GM13976 (cell line): ENCODE measurements at regions not wholly inside any gene's neighbourhood (a gene's known extent, or its start where the extent isn't known, plus 50 kb on each side); places are given as distances from the start of the nearest gene placed in this dataset.

Experiments used
- DNase-seq: peaks from one replicate; pipeline ENCODE4 v3.0.0; 2012; ENCODE audit warnings: low spot score
- in situ Hi-C: fragments of 300-500 bp; cut with MboI; formaldehyde crosslinking; loops from one replicate; pipeline ENCODE4 v1.12.0; 2022; ENCODE audit warnings: low sequenced_read_pairs, mixed read lengths, inconsistent platforms; ENCODE audit not compliant: unreplicated experiment
- TF ChIP-seq, protein P1 (sequence below): IDR thresholded peaks from 2 replicates; pipeline ENCODE4 v1.5.1; 2012; ENCODE audit warnings: borderline replicate concordance, mild to moderate bottlenecking; ENCODE audit not compliant: insufficient read depth; ENCODE audit errors: extremely low read depth, missing control alignments, control extremely low read depth

DNA sequence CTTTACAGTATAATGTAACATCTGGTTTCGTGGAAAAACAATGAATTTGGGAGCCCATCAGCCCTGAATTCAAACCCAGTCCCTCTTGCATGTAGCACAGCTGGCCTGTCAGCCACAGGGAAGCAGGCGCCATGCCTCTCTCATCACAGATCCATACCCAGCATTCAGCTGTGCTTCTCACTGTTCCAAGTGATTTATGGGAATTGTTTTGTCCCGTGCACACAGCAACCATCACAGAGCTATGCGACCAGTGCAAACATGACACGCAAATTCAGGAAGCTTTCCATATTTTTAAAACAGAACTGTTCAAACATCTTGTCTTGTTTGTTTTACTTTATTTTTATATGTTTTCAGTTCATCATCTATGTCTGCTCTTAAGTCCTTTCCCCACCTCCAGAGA is 496.1 kb downstream of the EIPR1 start:
- TF ChIP-seq, protein P1, sequence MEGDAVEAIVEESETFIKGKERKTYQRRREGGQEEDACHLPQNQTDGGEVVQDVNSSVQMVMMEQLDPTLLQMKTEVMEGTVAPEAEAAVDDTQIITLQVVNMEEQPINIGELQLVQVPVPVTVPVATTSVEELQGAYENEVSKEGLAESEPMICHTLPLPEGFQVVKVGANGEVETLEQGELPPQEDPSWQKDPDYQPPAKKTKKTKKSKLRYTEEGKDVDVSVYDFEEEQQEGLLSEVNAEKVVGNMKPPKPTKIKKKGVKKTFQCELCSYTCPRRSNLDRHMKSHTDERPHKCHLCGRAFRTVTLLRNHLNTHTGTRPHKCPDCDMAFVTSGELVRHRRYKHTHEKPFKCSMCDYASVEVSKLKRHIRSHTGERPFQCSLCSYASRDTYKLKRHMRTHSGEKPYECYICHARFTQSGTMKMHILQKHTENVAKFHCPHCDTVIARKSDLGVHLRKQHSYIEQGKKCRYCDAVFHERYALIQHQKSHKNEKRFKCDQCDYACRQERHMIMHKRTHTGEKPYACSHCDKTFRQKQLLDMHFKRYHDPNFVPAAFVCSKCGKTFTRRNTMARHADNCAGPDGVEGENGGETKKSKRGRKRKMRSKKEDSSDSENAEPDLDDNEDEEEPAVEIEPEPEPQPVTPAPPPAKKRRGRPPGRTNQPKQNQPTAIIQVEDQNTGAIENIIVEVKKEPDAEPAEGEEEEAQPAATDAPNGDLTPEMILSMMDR: no peak
- in situ Hi-C loops: no loop called here
- DNase-seq: no peak

DNA sequence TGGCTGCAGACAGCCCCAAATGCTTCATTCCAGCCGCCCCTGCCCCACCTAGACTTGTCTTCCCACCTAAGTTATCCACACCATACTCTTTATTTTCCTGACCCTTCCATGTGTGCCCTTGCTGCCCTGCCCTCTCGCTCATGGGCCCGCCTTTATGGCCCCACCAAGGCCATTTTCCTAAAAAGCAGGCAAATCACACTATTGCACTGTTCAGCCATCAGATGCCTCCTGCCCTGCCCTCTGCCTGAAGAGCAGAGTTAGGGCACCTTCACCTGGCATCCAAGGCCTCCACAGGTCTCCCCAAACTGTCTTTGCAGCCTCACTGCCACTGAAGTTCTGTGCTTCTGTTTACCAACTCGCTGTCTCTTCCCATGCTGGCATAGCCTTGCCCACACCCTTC is 496.7 kb downstream of the EIPR1 start:
- DNase-seq: no peak
- TF ChIP-seq, protein P1: no peak
- in situ Hi-C loops: no loop called here

DNA sequence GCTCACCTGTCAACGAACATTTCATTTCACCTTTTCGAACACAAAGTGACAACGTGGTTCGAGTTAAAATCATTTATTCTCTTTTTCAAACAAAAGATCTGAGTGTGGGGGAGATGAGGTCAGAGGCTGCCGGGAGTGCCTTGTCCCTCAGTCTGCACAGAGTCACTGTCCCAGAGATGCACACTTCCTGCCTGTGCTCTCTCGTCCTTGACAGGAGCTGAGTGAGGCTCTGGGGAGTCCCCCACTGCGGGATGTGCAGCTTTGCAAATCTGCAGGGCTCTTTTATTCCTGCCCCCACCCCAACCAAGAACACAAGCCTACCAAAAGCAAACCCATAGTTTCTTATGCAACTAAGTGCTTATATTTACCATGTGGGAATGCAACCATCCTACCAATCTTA is 497.8 kb downstream of the EIPR1 start:
- in situ Hi-C loops: no loop called here
- DNase-seq: peak; percentile 77
- TF ChIP-seq, protein P1: no peak

DNA sequence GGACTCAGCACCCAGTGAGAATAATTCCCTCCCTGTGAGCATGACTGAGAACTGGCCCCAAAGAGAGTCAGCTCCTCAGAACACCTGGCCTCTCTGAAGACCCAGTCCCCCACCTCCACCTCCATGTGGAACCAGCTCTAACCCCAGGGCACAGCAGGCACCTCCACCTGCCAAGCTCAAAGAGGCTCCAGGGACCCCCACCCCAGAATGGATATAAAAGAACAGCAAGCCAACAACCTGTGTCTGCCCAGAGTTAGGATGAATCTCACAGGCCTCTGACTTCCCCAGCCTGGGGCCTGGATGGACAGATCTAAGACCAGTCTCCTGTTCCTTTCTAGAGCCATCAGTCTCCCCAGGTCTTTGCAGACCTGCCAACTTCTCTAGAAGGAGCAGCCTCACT is 498.5 kb downstream of the EIPR1 start:
- TF ChIP-seq, protein P1: no peak
- in situ Hi-C loops: no loop called here
- DNase-seq: no peak

DNA sequence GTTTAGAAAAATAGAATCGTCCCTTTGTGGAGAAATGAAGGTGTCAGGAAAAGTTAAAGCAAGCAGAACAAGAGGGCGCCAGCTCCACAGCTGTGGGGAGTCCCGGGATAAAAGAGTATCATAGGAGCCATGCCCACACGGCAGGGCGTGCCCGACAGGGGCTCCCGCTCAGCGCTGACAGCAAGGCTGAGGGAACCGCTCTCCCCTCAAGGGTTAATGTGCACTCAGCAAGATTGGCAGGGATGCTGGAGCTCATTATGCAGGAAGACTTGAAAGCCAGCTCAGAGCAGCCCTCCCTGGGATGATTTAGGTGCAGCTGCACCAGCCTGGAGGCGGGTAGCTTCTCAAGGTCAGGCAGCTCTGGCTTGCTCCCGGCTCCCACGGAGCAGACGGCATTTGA is 500.2 kb downstream of the EIPR1 start:
- in situ Hi-C loops: no loop called here
- DNase-seq: no peak
- TF ChIP-seq, protein P1: no peak

DNA sequence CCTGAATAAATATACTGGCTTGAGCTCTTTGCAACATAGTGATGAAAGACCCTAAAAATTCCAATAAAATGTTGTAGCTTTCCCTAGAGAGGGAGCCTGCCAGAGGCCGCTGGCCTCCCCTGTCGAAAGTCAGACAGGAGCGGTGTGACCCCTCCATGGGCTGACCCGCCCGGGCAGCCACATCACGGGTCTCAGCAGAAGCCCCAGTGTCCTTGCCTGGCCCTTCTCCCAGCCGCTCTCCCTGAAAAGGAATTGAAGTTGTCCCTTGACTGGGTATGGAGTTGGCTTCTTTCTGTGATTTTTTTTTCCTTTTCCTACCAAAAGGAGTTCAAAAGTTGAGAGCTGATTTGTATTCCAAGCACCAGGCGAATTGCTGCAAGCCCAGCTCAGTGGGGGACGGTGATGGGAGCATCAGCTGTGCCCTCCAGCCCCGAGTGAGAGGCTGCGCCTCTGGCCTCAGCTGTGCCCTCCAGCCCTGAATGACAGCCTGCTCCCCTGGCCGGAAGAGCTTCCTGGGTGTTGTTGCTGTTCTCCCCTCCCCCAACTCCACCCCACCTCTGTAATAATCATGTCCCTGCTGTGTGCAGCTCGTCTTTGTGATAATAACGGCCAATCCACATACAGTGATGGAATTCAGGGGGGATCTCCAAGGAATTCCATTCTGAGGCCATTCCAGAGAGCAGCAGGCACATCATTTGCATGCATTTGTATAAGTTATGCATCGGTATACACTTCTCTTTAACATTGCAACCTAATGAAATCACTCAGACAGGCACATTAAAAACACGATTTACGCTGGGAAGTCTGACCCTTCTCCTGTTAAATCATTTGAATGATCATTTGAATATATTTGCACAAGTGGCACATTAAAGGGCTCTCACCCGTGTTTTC is 501.0 kb downstream of the EIPR1 start:
- TF ChIP-seq, protein P1: no peak
- DNase-seq: no peak
- in situ Hi-C loops: no loop called here
